GM19397 (cell line): ENCODE measurements at regions not wholly inside any gene's neighbourhood (a gene's known extent, or its start where the extent isn't known, plus 50 kb on each side); places are given as distances from the start of the nearest gene placed in this dataset.
"Not testable (repeated sequence)": the region's sequence is repeated elsewhere in the genome, so short reads cannot be mapped to it uniquely, and the experiment has no call there.

Source experiments
- ATAC-seq: cut with Tn5 transposase; IDR thresholded peaks from one replicate; pipeline ENCODE4 v1.9.1; 2021; ENCODE audit warnings: mild to moderate bottlenecking, moderate library complexity; ENCODE audit not compliant: unreplicated experiment

GRCh38 chr4:38462367-38463055 lies 201.5 kb upstream of the KLF3 start:
- no peak for ATAC-seq

- no peak for ATAC-seq
These were observed 200.6 kb upstream of the KLF3 start for GRCh38 chr4:38463268-38463958.

GRCh38 chr4:38464328-38464727 lies 199.7 kb upstream of the KLF3 start:
- no peak for ATAC-seq

- no peak for ATAC-seq
These were observed 197.6 kb upstream of the KLF3 start for GRCh38 chr4:38466401-38466800.

- no peak for ATAC-seq
These were observed 196.7 kb upstream of the KLF3 start for GRCh38 chr4:38467296-38467695.

- no peak for ATAC-seq
These were observed 195.6 kb upstream of the KLF3 start for GRCh38 chr4:38468339-38468866.

GRCh38 chr4:38469410-38469809 lies 194.6 kb upstream of the KLF3 start:
- no peak for ATAC-seq

GRCh38 chr4:38470735-38471262 lies 193.2 kb upstream of the KLF3 start:
- no peak for ATAC-seq

GRCh38 chr4:38482696-38483095 lies 181.3 kb upstream of the KLF3 start:
- no peak for ATAC-seq

- ATAC-seq = not testable (repeated sequence)
These were observed 180.4 kb upstream of the KLF3 start for GRCh38 chr4:38483628-38484027.

GRCh38 chr4:38489011-38489861 lies 174.8 kb upstream of the KLF3 start:
- no peak for ATAC-seq

GRCh38 chr4:38489924-38490639 lies 173.9 kb upstream of the KLF3 start:
- no peak for ATAC-seq

GRCh38 chr4:38490753-38491446 lies 173.1 kb upstream of the KLF3 start:
- ATAC-seq = no peak

GRCh38 chr4:38491854-38492478 lies 172.0 kb upstream of the KLF3 start:
- ATAC-seq = no peak

GRCh38 chr4:38493066-38493465 lies 170.9 kb upstream of the KLF3 start:
- no peak for ATAC-seq

- ATAC-seq = no peak
These were observed 168.6 kb upstream of the KLF3 start for GRCh38 chr4:38495446-38495845.

GRCh38 chr4:38497121-38497520 lies 166.9 kb upstream of the KLF3 start:
- ATAC-seq = no peak

- ATAC-seq = no peak
These were observed 164.9 kb upstream of the KLF3 start for GRCh38 chr4:38499101-38499500.

- no peak for ATAC-seq
These were observed 163.6 kb upstream of the KLF3 start for GRCh38 chr4:38500433-38500832.

GRCh38 chr4:38501698-38502097 lies 162.3 kb upstream of the KLF3 start:
- ATAC-seq = no peak
